ENCODE measurements at regions not wholly inside any gene's neighbourhood (a gene's known extent, or its start where the extent isn't known, plus 50 kb on each side); places are given as distances from the start of the nearest gene placed in this dataset.

- H3K4me2 ChIP-seq (ENCODE audit: insufficient read depth, insufficient read length, low read length) = no peak overlapping the region
- DNase-seq = no peak
- H2AK5ac ChIP-seq (ENCODE audit: insufficient read length, low read length) = no peak overlapping the region
- 0 out of 5 replicates have a peak, but pooled peaks cover 0 to 2% of the 10 kb centered on the region in 2 experiments for H3K9me3 Mint-ChIP-seq
- H3K14ac ChIP-seq (ENCODE audit: insufficient read depth, low read length) = no peak overlapping the region
- no peak overlapping the region for H2BK5ac ChIP-seq (ENCODE audit: insufficient read length, low read length)
- H3K79me2 ChIP-seq (ENCODE audit: insufficient read depth, low read length) = no peaks in the 10 kb centered on the region
- H2BK15ac ChIP-seq (ENCODE audit: low read depth, low read length) = no peak overlapping the region
- no peaks in the 10 kb centered on the region for H3K27me3 Mint-ChIP-seq (ENCODE audit: low read depth)
- H2AFZ ChIP-seq (ENCODE audit: low read length) = no peak overlapping the region
- H3K9me3 ChIP-seq (ENCODE audit: control insufficient read depth, low read depth, low read length) = no peaks in the 10 kb centered on the region
- no peak overlapping the region for H3K27ac Mint-ChIP-seq
- H3K4me3 Mint-ChIP-seq = no peak overlapping the region
- H3K4me1 ChIP-seq (ENCODE audit: insufficient read depth, low read length) = no peaks in the 10 kb centered on the region
- H4K20me1 ChIP-seq (ENCODE audit: control insufficient read depth, insufficient read depth, insufficient read length) = no peaks in the 10 kb centered on the region
- H3K36me3 Mint-ChIP-seq (ENCODE audit: insufficient read depth in 1 of 3, low read depth in 3 of 3) = no peaks in the 10 kb centered on the region
- peaks cover 5 to 7% of the 10 kb centered on the region in 2 experiments for H3K4me1 Mint-ChIP-seq
- no peaks in the 10 kb centered on the region for H3K79me1 ChIP-seq (ENCODE audit: insufficient read depth, low read depth, low read length, poor library complexity, severe bottlenecking)
- no peak overlapping the region for H4K91ac ChIP-seq (ENCODE audit: insufficient read length, low read depth, low read length)
- no peak overlapping the region for H3K56ac ChIP-seq (ENCODE audit: insufficient read length, low read depth, low read length)
- H3K27me3 ChIP-seq (ENCODE audit: insufficient read depth, low read length) = no peaks in the 10 kb centered on the region
- no peak overlapping the region for H3K9ac ChIP-seq (ENCODE audit: extremely low read depth, insufficient read length, low read length)
- no peak overlapping the region for H3K4ac ChIP-seq (ENCODE audit: low read depth, low read length)
- H4K8ac ChIP-seq (replicated peaks; ENCODE audit: insufficient read length, low read depth, low read length) = no peak overlapping the region
- H2BK20ac ChIP-seq (ENCODE audit: low read depth, low read length, poor library complexity, severe bottlenecking) = no peak overlapping the region
- no peaks in the 10 kb centered on the region for H3K23me2 ChIP-seq (ENCODE audit: insufficient read length, low read depth, low read length, poor library complexity, severe bottlenecking)
- H3K23ac ChIP-seq (ENCODE audit: insufficient read length, low read depth, low read length) = no peak overlapping the region
- H3T11ph ChIP-seq (ENCODE audit: low read length) = no peak overlapping the region
- H3K18ac ChIP-seq (ENCODE audit: insufficient read length, low read depth, low read length) = no peak overlapping the region
- no peak for TF ChIP-seq CTCF (conservative IDR thresholded peaks at IDR 0.05)
- H4K5ac ChIP-seq (ENCODE audit: insufficient read length, low read depth, low read length) = no peak overlapping the region
- H2BK120ac ChIP-seq (ENCODE audit: low read depth, low read length, poor library complexity, severe bottlenecking) = no peak overlapping the region
- H2BK12ac ChIP-seq (ENCODE audit: insufficient read length, low read depth, low read length) = no peak overlapping the region
- H3K27ac ChIP-seq (ENCODE audit: insufficient read length, low read depth, low read length) = no peak overlapping the region
Observed at GRCh38 chr4:117474987-117475386, 389.6 kb upstream of the TRAM1L1 start.

All from H9 (cell line).